G401.6 (cell line): ENCODE measurements at regions not wholly inside any gene's neighbourhood (a gene's known extent, or its start where the extent isn't known, plus 50 kb on each side); places are given as distances from the start of the nearest gene placed in this dataset.
"Not testable (repeated sequence)": the region's sequence is repeated elsewhere in the genome, so short reads cannot be mapped to it uniquely, and the experiment has no call there.

Experiments used
- FAIRE-seq: peaks from 2 replicates; lab custom pipeline; 2012; peaks lifted over from hg19 to GRCh38; lab: Jason Lieb, UNC

DNA sequence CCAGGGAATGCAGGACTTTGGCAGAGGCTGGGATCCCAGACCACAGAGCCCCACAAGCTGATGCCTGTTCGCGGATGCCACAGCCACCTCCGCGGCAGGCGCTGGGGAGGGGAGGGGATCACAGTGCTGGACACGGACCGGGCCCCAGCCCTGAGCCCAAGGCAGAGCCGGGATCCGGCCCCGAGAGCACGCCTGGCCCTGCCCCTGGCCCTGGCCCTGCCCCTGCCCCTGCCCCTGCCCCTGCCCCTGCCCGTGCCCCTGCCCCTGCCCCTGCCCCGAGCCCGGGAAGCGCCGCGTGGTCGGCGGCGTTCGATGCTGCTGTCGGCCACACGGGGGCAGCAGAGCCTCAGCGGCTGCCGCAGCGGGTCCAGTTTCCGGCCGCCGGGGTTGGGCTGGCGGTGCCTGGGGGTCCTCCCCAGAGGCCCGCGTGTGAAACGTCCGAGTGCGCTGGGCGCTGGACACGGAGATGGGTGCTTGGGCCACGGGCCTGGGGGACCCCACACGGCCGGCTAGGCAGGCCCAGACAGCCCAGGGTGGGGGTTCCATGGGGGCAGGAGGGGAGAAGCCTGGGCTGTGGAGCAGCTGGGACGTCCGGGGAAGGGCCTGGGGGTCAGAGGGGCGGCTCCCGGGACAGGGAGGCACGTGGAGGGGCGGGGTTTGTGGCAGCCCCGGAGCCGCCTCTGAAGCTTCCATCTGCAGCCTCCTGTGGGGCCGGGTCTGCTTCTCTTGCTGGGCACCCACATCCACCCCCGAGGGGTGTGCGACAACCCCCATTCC lies 153.8 kb downstream of the TMEM121 start:
- FAIRE-seq = not testable (repeated sequence)

DNA sequence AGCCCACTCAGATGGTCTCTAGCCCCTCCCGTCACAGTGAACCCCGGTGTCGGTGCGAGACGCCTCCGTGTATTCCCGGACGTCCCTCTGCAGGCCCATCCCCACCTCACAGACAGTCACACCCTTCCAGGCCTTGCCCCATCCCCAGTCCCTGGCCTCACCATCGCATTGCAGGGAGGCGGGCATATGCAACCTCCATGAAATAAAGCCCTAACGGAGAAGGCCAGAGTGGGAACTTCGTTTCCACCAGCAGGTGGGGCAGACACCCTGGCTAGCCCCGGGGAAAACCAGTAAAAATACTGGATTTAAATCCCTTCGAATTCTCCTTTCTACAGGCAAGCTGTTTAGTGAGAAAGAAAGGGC lies 154.3 kb downstream of the TMEM121 start:
- not testable (repeated sequence) for FAIRE-seq

DNA sequence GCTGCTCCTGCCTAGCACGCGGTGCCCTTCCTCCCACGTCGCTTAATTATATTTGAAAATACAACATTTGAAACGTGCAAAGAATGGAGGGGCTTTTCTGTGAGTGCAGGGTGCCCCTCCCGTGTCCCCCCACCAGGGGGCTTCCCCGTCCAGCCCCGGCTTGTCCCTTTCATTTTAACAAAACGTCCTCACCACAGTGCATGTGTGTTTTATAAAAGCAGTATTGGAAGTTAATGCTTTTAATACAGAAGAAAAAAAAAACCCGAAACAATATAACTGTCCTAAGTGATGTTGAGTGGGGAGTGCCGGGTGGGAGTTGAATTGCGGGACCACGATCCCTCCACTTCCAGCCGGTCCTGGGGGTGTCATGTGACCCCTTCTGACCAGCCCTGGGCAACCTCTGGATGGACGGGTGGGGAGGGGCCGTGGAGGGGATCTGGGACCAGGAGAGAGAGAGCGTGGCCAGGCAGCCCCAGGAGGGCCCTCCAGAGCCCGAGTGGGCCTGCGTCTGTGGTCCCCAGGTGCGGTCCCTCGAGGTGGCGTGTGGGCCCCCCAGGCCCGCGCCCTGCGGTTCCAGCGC lies 155.3 kb downstream of the TMEM121 start:
- FAIRE-seq = not testable (repeated sequence)

DNA sequence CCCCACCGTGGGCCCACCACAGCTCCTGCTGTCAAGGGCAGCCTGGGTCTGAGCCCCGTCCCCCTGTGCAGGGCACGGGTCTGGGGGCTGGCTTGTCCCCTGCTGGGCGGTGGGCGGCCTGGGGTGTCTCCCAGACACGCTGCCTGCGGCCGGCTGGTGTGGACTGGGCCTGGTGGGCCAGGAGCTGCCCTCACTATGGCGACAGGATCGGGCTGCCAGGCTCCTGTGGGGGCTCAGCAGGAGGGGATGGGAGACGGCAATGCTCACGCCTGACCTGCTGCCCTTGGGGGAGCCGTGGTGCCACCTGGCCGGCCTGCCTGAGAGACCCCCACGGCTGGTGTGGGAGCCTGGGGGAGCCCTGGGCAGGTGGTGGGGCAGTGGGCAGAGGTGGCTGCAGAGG lies 156.1 kb downstream of the TMEM121 start:
- not testable (repeated sequence) for FAIRE-seq

DNA sequence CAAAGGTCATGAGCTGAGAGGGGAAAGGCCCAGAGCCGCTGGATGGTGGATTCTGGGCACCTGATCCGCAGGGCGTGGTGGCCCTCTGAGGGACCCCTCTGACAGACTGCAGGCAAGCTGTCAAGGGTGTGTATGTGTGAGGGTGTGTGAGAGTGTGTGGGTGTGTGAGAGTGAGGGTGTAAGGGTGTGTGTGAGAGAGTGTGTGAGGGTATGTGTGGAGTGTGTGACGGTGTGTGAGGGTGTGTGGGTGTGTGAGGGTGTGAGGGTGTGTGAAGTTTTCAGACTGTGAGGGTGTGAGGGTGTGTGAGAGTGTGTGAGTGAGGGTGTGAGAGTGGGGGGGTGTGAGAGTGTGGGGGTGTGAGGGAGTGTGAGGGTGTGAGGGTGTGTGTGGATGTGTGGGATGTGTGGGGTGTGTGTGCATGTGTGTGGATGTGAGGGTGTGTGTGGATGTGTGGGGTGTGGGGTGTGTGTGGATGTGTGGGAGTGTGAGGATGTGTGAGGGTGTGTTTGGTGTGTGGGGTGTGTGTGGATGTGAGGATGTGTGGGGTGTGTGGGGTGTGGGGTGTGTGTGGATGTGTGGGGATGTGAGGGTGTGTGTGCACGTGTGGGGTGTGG lies 156.7 kb downstream of the TMEM121 start:
- no peak for FAIRE-seq

DNA sequence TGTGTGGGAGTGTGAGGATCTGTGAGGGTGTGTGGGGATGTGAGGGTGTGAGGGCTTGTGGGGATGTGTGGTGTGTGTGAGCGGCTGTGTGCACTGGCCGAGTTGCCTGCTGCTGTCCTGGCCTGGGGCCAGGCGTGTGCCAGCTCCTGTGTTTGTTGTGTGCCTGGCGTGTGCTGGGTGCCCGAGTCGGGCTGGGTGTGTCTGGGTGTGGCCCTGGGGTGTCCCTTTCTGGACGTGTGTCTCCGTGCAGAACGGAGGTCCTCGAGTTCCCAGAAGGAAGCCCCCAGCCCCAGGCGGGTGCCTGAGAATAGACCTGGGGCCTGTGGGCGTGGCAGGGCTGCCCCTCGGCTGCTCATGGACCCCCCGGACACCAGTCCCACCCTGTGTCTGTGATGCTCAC lies 157.7 kb downstream of the TMEM121 start:
- FAIRE-seq = not testable (repeated sequence)

DNA sequence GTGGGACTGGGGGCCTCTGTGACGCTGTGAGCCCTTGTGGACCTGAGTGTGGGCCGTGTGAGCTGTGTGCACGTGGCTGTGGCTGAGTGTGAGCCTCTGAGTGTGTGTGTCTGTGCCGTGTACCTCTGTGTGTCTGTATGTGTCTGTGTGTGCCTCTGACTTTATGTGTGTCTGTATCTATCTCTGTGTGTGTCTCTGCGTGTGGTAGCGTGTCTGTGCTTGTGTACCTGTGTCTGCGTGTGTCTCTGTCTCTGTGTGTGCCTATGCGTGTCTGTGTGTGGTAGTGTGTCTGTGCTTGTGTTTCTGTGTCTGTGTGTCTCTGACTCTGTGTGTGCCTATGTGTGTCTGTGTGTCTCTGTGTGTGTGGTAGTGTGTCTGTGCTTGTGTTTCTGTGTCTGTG lies 158.2 kb downstream of the TMEM121 start:
- not testable (repeated sequence) for FAIRE-seq

DNA sequence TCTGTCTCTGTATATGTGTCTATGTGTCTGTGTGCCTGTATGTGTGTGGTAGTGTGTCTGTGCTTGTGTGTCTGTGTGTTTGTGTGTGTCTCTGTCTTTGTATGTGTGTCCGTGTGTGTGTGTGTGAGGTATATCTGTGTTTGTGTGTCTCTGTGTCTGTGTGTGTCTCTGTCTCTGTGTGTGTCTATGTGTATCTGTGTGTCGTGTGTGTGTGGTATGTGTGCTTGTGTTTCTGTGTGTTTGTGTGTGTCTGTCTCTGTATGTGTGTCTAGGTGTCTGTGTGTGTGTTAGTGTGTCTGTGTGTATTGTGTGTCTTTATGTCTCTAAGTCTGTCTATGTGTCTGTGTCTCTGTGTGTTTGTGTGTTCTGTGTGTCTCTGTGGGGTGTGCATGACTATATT lies 158.6 kb downstream of the TMEM121 start:
- FAIRE-seq = no peak

DNA sequence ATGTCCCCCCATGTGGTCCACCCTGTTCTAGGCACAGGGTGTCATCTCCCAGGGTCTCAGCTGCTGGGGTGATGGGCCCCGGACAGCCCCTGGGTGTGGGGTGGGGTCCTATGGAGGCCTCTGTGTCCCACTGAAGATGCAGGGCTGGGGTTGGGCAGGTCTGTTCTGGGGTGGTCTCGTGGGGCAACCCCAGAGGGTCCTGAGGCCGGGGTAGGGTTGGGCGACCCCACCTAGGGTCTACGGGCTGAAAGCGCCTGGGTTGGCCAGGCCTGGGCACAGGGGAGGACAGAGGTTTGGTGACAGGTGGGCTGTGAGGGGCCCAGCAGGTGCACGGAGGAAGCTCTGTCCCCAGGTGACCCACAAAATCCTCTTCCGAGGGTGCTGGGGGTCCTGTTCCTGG lies 159.2 kb downstream of the TMEM121 start:
- FAIRE-seq = not testable (repeated sequence)

DNA sequence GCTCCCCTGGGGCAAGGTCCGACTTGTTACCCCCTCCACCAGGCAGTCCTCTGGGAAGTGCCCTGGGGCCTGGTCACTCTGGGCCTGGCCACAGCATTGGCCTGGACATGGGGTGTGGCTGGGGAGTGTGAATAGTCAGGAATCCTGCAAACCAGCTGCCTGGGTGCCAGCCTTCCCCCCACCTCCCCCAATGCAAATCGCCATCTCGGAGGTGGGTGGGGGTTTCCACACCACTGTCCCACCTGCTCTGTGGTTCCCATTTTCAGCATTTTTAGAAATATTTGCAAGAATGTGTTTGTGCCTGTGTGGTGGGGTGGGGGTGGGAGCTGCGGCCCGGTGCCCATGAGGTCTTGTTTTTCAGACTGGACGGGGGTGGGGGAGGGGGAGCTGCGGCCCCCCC lies 159.7 kb downstream of the TMEM121 start:
- not testable (repeated sequence) for FAIRE-seq

DNA sequence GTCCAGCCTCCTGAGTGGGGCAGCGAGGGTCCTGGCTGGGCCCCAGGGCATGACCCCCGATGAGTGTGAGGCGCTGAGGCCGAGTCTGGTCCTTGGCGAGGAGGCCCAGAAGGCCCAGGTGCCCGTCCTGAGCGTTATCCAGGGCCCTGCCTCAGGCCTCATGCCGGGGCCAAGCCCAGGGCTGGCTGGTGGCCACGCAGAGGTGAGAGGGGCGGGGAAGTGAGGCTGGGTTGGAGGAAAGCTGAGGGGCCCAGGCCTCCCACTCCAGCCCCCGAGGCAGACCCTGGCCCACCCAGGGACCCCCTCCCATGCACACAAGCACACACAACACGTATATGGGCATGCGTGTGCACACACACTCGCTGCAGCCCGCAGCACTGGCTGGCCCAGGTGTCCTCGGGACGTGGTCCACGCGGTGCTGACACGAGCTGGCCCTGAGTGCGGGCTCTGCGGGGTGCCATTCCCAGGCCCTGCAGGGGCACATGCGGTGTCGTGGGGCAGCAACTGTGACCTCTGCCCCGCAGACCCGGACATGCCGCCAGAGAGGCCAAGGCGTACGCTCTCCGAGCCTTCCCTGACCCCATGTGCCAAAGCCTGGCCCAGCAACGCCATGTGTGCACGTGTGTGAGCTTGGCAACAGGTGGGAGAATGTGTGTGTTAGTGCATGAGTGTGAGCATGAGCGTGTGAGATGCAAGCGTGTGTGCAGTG lies 160.2 kb downstream of the TMEM121 start:
- not testable (repeated sequence) for FAIRE-seq

DNA sequence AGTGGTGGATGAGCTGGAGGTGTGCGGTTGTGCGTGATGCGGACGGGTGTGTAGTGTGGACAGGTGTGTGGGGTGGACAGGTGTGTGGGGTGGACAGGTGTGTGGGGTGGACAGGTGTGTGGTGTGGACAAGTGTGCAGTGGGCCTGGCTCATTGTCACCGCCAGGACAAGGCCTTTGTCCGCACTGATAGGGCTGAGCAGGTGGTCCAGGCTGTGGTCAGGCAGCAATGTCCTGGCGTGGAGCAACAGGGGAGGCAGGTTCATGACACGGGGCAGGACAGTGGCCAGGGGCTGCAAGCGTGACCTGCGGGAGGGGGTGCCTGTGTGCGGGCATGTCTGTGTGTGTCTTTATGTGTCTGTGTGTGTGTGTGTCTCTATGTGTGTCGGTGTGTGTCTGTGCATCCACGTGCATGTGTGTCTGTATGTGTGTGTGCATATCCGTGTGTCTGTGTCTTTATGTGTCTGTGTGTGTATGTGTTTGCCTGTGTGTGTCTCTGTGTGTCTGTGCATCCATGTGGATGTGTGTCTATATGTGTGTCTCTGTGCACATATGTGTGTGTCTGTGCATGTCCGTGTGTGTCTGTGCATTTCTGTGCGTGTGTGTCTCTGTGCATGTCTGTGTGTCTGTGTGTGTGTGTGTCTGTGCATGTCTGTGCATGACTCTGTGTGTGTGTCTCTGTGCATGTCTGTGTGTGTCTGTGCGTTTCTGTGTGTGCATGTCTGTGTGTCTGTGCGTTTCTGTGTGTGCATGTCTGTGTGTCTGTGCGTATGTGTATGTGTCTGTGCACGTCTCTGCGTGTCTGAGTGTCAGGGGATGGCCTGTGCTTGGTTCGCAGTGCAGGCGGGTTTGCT lies 161.0 kb downstream of the TMEM121 start:
- not testable (repeated sequence) for FAIRE-seq

DNA sequence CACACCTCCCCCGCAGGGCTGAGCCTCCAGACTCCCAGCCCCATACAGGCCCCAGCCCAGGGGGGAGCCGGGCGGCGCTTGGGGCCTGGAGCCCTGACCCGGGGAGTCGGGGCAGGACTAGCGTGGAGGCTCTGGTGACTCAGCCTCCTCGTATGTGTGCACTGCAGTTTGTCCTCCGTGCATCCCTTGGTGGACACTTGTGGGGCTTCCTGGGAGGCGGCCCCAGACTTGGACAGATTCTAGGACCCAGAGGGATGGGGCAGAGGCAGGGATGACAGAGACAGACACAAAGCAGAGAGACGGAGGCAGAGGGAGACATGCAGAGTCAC lies 161.6 kb downstream of the TMEM121 start:
- not testable (repeated sequence) for FAIRE-seq

DNA sequence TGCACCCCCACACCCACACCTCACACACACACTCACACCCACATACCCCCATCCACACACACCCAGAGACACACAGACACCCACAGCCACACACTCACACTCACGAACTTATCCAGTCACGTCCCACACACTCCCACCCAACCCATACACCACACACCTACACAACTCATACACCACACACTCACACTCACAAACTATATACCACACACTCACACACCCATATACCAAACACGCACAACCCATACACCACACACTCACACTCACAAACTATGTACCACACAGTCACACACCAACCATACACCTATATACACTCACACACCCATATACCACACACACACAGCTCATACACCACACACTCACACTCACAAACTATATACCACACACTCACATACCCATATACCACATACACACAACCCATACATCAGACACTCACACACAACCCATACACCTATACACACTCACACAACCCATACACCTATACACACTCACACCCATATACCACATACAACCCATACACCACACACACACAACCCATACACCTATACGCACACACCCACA lies 162.4 kb downstream of the TMEM121 start:
- FAIRE-seq = not testable (repeated sequence)

DNA sequence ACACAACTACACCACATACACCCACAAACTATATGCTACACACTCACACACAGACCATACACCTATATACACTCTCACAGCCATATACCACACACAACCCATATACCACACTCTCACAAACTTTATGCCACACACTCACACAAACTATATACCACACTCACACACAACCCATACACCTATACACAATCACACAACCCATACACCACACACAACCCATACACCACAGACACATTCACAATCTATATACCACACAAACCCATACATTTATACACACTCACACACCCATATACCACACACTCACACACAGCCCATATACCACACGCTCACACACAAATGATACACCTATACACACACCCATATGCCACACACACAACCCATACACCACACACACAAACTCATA lies 163.3 kb downstream of the TMEM121 start:
- no peak for FAIRE-seq

DNA sequence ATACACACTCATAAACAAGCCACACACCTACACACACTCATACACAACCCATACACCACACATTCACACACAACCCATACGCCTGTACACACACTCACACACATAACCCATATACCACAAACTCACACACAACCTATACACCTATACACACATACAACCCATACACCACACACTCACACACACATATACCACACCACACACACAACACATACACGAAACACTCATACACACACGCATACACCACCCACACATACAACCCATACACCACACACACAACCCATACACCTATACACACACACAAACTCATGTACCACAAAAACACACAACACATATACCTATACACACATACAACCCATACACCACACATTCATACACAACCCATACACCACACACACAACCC lies 164.3 kb downstream of the TMEM121 start:
- no peak for FAIRE-seq

DNA sequence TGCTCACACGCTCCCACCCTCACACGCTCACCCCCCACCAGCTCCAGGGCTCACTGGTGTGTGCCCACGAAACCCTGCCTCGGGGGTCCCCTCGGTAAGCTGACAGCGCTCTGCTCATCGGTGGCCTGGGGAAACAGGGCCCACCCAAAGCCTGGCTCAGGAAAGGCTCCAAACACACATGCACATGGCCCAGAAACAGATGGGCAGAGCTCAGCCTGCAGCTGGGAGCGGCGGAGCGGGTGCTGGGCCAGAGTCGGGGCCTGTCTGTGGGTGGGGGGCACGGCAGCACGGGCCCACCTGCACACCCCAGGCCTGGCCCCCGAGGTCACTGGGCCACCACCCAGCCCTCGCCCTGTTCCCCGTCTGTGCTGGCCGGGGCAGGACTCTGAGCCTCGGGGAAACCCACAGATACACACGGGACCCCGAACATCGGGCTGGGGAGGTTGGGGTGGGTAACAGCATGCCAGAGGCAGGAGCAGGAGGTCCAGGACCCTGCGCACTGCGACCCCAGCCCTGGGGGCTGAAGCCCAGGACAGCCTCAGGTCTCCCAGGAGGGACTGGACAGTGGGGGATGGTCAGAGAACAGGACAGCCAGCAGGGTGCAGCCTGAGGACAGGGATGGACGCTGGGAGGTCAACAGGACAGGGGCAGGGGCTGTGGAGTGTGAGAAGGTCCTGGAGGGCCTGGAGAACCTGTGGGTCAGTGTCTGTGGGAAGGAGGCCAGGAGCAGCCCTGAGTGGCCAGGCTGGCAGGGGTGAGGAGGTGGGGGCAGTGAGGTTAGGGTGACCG lies 165.1 kb downstream of the TMEM121 start:
- FAIRE-seq = not testable (repeated sequence)

DNA sequence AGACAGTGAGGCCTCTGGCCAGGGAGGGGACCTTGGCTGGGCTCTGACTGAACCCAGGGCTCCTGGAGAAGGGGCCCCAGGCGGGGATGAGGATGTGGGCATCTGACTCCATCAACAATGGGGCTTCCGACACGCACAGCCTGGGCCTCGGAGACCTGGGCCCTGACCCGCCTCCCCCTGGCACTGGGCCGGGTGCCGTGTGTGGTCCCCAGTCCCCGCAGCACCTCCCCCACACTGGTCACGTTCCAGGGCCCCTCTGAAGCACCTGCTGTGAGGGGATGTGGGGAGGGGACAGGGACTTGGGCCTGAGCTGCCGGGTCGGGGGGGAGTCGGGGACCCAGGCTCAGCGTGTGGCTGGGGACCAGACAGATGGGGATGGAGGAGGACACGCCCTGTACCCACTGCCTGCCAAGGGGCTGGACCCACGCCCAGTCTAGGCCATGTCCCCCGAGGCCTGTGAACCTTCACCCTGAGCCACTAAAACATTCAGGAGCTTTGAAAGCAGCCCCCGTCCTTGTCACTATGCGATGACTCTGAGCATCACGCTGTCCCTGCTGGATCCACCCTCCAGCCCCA lies 165.8 kb downstream of the TMEM121 start:
- not testable (repeated sequence) for FAIRE-seq

DNA sequence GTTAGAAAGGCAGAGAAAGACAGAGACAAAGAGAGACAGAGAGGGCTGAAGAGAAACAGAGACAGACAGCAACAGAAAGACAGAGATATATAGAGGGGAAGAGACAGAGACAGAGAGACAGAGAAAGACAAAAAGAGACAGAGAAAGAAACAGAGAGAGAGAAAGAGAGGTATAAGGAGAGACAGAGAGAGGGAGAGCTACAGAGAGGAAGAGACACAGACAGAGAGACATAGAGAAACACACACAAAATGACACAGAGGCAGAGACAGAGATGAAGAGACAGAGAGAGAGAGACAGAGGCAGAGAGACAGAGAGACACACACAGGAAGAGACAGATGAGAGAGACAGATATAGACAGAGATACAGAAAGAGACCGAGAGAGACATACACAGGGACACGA lies 168.6 kb downstream of the TMEM121 start:
- no peak for FAIRE-seq

DNA sequence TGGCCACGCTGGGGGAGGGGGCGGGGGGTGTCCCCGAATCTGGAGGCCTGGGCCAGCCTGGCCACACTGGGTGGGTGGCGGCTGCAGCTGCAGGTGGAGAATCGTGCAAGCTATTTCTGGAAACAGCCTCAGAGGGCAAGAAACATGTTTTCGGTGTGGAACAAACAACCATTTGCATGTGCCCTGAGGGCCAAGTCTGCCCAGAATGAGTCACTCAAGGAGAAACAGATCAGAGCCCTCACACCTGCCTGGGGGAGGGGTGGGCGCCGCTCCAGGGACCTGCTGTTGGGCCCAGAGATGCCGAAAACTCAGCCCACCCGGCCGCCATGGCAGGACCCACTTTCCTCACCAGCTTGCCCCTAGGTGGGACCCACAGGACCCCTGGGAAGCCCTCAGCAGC lies 170.0 kb downstream of the TMEM121 start:
- FAIRE-seq = not testable (repeated sequence)

DNA sequence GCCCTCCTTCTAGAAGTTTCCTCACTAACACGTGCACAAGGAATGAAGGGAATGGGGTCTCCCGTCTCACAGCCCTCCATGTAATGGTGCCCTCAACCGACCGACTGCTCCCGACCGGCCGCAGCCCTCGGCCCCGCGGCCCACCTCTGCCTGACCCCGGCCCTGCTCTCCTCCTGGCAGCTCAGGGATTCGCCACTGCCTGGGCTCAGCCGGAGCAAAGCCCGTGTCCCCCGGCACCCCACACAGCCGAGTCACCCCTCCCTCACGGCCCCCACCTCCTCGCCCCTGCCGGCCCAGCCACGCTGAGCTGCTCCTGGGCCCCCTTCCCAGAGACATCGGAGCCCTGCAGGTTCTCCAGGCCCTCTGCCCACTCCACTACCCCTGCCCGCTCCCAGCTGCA lies 171.0 kb downstream of the TMEM121 start:
- FAIRE-seq = not testable (repeated sequence)
